IMR-90 (cell line): ENCODE measurements at regions not wholly inside any gene's neighbourhood (a gene's known extent, or its start where the extent isn't known, plus 50 kb on each side); places are given as distances from the start of the nearest gene placed in this dataset.

Experiments used
- ATAC-seq: fragments of 200-7000 bp; cut with Tn5 transposase; 2 replicates; pipeline ENCODE4 v1.9.1; 2020; ENCODE audit warnings: low read depth, mild to moderate bottlenecking, moderate library complexity
- BruUV-seq: library from RNA; stranded (reverse); fragments of 400-500 nt; replicated peaks from 2 replicates; lab custom pipeline; 2021; lab: Mats Ljungman, UMichigan
- CTCF ChIA-PET: fragments of 300-600 bp; formaldehyde crosslinking; extraction: SDS; loops from one replicate; lab custom pipeline; 2021; ENCODE audit warnings: antibody characterized with exemption; lab: Yijun Ruan, JAX
- POLR2A ChIA-PET: fragments of 300-600 bp; sonication (Branson Sonifier 250); formaldehyde crosslinking; loops from one replicate; lab custom pipeline; 2022; ENCODE audit warnings: antibody characterized with exemption; ENCODE audit not compliant: unreplicated experiment; lab: Charles Lee
- DNase-seq: peaks from one replicate; pipeline ENCODE4 v3.0.0; 2013
- H2AFZ ChIP-seq: replicated peaks from 2 replicates; pipeline ENCODE3; 2013; ENCODE audit warnings: low read length, mild to moderate bottlenecking; ENCODE audit not compliant: poor library complexity
- H2AK5ac ChIP-seq: 2 replicates; pipeline ENCODE4 v1.6.1; 2013; ENCODE audit warnings: low read depth, low read length, inconsistent platforms
- H2AK9ac ChIP-seq: replicated peaks from 2 replicates; pipeline ENCODE3; 2013; ENCODE audit warnings: mild to moderate bottlenecking, low read depth, low read length, moderate library complexity; ENCODE audit not compliant: poor library complexity
- H2BK120ac ChIP-seq: 2 replicates; pipeline ENCODE4 v1.6.1; 2013; ENCODE audit warnings: low read depth, low read length, inconsistent platforms
- H2BK15ac ChIP-seq: 3 replicates; pipeline ENCODE4 v1.6.1; 2013; ENCODE audit warnings: low read depth, low read length, inconsistent platforms
- H2BK20ac ChIP-seq: 2 replicates; pipeline ENCODE4 v1.6.1; 2013; ENCODE audit warnings: low read depth, mild to moderate bottlenecking, inconsistent platforms, low read length, moderate library complexity
- H2BK5ac ChIP-seq: 2 replicates; pipeline ENCODE4 v1.6.1; 2013; ENCODE audit warnings: mild to moderate bottlenecking, low read depth, low read length, inconsistent platforms; ENCODE audit not compliant: poor library complexity, severe bottlenecking
- H3K14ac ChIP-seq: replicated peaks from 2 replicates; pipeline ENCODE4 v1.6.1; 2013; ENCODE audit warnings: low read depth, low read length, inconsistent platforms
- H3K18ac ChIP-seq: 2 replicates; pipeline ENCODE4 v1.6.1; 2013; ENCODE audit warnings: low read depth, low read length, control low read depth
- H3K23ac ChIP-seq: 2 replicates; pipeline ENCODE4 v1.6.1; 2013; ENCODE audit warnings: low read depth, low read length, inconsistent platforms
- H3K27ac ChIP-seq: 2 replicates; pipeline ENCODE4 v1.5.1; 2013; ENCODE audit warnings: mild to moderate bottlenecking, control low read depth, low read length; ENCODE audit not compliant: insufficient read depth
- H3K27me3 ChIP-seq: 2 replicates; pipeline ENCODE4 v1.6.1; 2013; ENCODE audit warnings: low read length; ENCODE audit not compliant: control insufficient read depth, insufficient read depth
- H3K36me3 ChIP-seq: 2 replicates; pipeline ENCODE4 v1.6.1; 2013; ENCODE audit warnings: low read length, mixed read lengths; ENCODE audit not compliant: control insufficient read depth, insufficient read depth
- H3K4ac ChIP-seq: 2 replicates; pipeline ENCODE4 v1.6.1; 2013; ENCODE audit warnings: low read depth, low read length, inconsistent platforms
- H3K4me1 ChIP-seq: 2 replicates; pipeline ENCODE4 v1.6.1; 2013; ENCODE audit warnings: low read length, mixed read lengths; ENCODE audit not compliant: control insufficient read depth, insufficient read depth
- H3K4me2 ChIP-seq: 2 replicates; pipeline ENCODE4 v1.6.1; 2013; ENCODE audit warnings: low read depth, mild to moderate bottlenecking, control low read depth, low read length, moderate library complexity
- H3K4me3 ChIP-seq: 2 replicates; pipeline ENCODE4 v1.5.1; 2013; ENCODE audit warnings: low read depth, mild to moderate bottlenecking, control low read depth, low read length, moderate library complexity; ENCODE audit not compliant: insufficient read depth
- H3K56ac ChIP-seq: 2 replicates; pipeline ENCODE4 v1.6.1; 2013; ENCODE audit warnings: low read length, inconsistent platforms; ENCODE audit not compliant: insufficient read depth; ENCODE audit errors: extremely low read depth
- H3K79me1 ChIP-seq, 2 experiments: 2 replicates each; pipeline ENCODE4 v1.6.1; 2013; ENCODE audit warnings: low read length in 2 of 2, inconsistent platforms in 1 of 2, low read depth in 1 of 2
- H3K9ac ChIP-seq: 2 replicates; pipeline ENCODE4 v1.6.1; 2013; ENCODE audit warnings: low read depth, low read length, control low read depth
- H3K9me1 ChIP-seq: 2 replicates; pipeline ENCODE4 v1.6.1; 2013; ENCODE audit warnings: low read length, inconsistent platforms; ENCODE audit not compliant: insufficient read depth
- H3K9me3 ChIP-seq: 2 replicates; pipeline ENCODE4 v1.6.1; 2013; ENCODE audit warnings: low read length; ENCODE audit not compliant: control insufficient read depth, insufficient read depth
- H4K20me1 ChIP-seq: 2 replicates; pipeline ENCODE4 v1.6.1; 2013; ENCODE audit warnings: low read length, inconsistent platforms; ENCODE audit not compliant: insufficient read depth
- H4K5ac ChIP-seq: 2 replicates; pipeline ENCODE4 v1.6.1; 2013; ENCODE audit warnings: mild to moderate bottlenecking, low read depth, low read length, control low read depth
- H4K8ac ChIP-seq, 2 experiments: 2 replicates each; pipeline ENCODE4 v1.6.1; 2013; ENCODE audit warnings: low read depth in 2 of 2, low read length in 2 of 2, control low read depth in 1 of 2, inconsistent platforms in 1 of 2
- H4K91ac ChIP-seq: 2 replicates; pipeline ENCODE4 v1.6.1; 2013; ENCODE audit warnings: low read depth, low read length, inconsistent platforms; ENCODE audit not compliant: insufficient read depth
- WGBS, 2 experiments: methylation state at CpG; one replicate each; pipeline versions ENCODE4 v1.1.5 to v1.1.7; 2013; ENCODE audit warnings: missing lambda C conversion rate in 2 of 2; ENCODE audit not compliant: insufficient read length in 1 of 2; ENCODE audit errors: extremely low coverage in 2 of 2; 5-methylcytosine and 5-hydroxymethylcytosine counted together
- dilution Hi-C: fragments of 300-500 bp; cut with HindIII; formaldehyde crosslinking; loops from one replicate; pipeline ENCODE4 v1.14.3; 2018; ENCODE audit warnings: low sequenced_read_pairs; ENCODE audit not compliant: unreplicated experiment
- in situ Hi-C: fragments of 300-500 bp; cut with MboI; formaldehyde crosslinking; loops from 3 replicates; pipeline ENCODE4 v1.14.3; 2019; ENCODE audit warnings: low sequenced_read_pairs, inconsistent platforms, mixed read lengths
- intact Hi-C: fragments of 100-400 bp; cut with micrococcal nuclease; formaldehyde crosslinking; loops from 2 replicates; pipeline ENCODE4 v1.10.0; 2022
- TF ChIP-seq, protein P1 (sequence below): conservative IDR thresholded peaks from 2 replicates; pipeline ENCODE4 v1.5.1; 2012; ENCODE audit warnings: mild to moderate bottlenecking, low read depth, low read length, improper control_type of control experiment

DNA sequence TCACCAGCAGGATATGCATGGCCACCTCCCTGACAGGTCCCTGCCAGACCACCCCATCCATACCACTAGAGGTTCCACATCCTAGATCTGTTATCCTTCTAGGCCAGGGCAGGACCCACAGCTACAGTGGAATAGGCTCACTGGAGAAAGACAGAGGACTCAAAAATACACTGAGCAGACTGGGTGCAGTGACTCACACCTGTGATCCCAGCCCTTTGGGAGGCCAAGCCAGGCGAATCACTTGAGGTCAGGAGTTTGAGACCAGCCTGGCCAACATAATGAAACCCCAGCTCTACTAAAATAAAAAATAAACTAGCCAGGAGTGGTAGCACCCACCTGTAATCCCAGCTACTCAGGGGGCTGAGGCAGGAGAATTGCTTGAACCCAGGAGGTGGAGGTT, 56.5 kb upstream of the TESK1 start:
- Histone ChIP-seq H2AK5ac (no peak overlapping the region), H2BK5ac (peak overlapping the region; percentile 38), H2BK120ac (no peak overlapping the region), H3K9me1 (peaks cover 28% of the 10 kb centered on the region), H3K79me1 (peaks cover 12 to 93% of the 10 kb centered on the region in 2 experiments; a peak in 3 of 4 replicates), H3K9ac (no peak overlapping the region), H2AK9ac (no peak overlapping the region), H3K14ac (no peak overlapping the region), H3K4me3 (no peak overlapping the region), H4K8ac (no peak overlapping the region), H3K23ac (no peak overlapping the region), H3K4me1 (peaks cover 14% of the 10 kb centered on the region), H3K9me3 (no peaks in the 10 kb centered on the region), H4K20me1 (peaks cover 68% of the 10 kb centered on the region), H3K27ac (no peak overlapping the region), H3K4ac (no peak overlapping the region), H2AFZ (no peak overlapping the region), H3K36me3 (peaks cover 28% of the 10 kb centered on the region), H2BK15ac (no peak overlapping the region), H4K5ac (no peak overlapping the region), H3K4me2 (no peak overlapping the region), H2BK20ac (no peak overlapping the region), H3K18ac (no peak overlapping the region), H3K27me3 (no peaks in the 10 kb centered on the region), H3K56ac (no peak overlapping the region), H4K91ac (no peak overlapping the region)
- intact Hi-C loops: no loop called here
- ATAC-seq (no peak; the same call in 1 of the 2 replicates), DNase-seq (peak; percentile 44)
- BruUV-seq: no TSS peak
- CTCF ChIA-PET: interaction anchor here (0.9 kb wide), 1 partner anchor 68 kb away, joined by 3 read pairs; no protein-coding TSS in a partner anchor
- POLR2A ChIA-PET: no interaction called here
- TF ChIP-seq, protein P1, sequence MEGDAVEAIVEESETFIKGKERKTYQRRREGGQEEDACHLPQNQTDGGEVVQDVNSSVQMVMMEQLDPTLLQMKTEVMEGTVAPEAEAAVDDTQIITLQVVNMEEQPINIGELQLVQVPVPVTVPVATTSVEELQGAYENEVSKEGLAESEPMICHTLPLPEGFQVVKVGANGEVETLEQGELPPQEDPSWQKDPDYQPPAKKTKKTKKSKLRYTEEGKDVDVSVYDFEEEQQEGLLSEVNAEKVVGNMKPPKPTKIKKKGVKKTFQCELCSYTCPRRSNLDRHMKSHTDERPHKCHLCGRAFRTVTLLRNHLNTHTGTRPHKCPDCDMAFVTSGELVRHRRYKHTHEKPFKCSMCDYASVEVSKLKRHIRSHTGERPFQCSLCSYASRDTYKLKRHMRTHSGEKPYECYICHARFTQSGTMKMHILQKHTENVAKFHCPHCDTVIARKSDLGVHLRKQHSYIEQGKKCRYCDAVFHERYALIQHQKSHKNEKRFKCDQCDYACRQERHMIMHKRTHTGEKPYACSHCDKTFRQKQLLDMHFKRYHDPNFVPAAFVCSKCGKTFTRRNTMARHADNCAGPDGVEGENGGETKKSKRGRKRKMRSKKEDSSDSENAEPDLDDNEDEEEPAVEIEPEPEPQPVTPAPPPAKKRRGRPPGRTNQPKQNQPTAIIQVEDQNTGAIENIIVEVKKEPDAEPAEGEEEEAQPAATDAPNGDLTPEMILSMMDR: no peak
- dilution Hi-C loops: no loop called here
- in situ Hi-C loops: no loop called here
- no CpG with 5 or more reads among the region's 1 CpG for WGBS, 2 experiments
